ENCODE measurements at regions not wholly inside any gene's neighbourhood (a gene's known extent, or its start where the extent isn't known, plus 50 kb on each side); places are given as distances from the start of the nearest gene placed in this dataset.

- H3K27ac ChIP-seq (ENCODE audit: low read length): no peak overlapping the region
- DNase-seq: no peak
- Mint-ChIP-seq H3K4me3 (no peak overlapping the region), H3K27me3 (ENCODE audit: low read depth in 2 of 2) (no peaks in the 10 kb centered on the region), H3K27ac (no peak overlapping the region), H3K4me1 (no peaks in the 10 kb centered on the region), H3K36me3 (no peaks in the 10 kb centered on the region), H3K9me3 (peaks cover 4 to 9% of the 10 kb centered on the region in 2 donors)
- 78% methylated on average over 1 of the region's 2 CpGs for WGBS (ENCODE audit: insufficient coverage)
- ATAC-seq: no peak
- intact Hi-C loops (cut with micrococcal nuclease): no loop called here
- H3K9me3 ChIP-seq (ENCODE audit: control insufficient read depth, insufficient read depth, low read length): peaks cover 3% of the 10 kb centered on the region
- no peaks in the 10 kb centered on the region for H3K27me3 ChIP-seq (ENCODE audit: control insufficient read depth, insufficient read depth, low read length)
- no peak overlapping the region for H3K4me3 ChIP-seq (ENCODE audit: low read length)
- no peak for TF ChIP-seq CTCF (IDR thresholded peaks at IDR 0.05)
- no peaks in the 10 kb centered on the region for H3K36me3 ChIP-seq (ENCODE audit: control insufficient read depth, insufficient read depth, low read length)
- no peaks in the 10 kb centered on the region for H3K4me1 ChIP-seq (ENCODE audit: control insufficient read depth, insufficient read depth, low read length)
Measured at GRCh38 chr5:117271656-117272055, 697.0 kb upstream of the SEMA6A start.

GRCh38 chr5:117266280-117266679 is 691.7 kb upstream of the SEMA6A start:
- H3K4me1 Mint-ChIP-seq: no peaks in the 10 kb centered on the region
- H3K9me3 Mint-ChIP-seq: peaks cover 6 to 13% of the 10 kb centered on the region in 2 donors
- intact Hi-C loops (cut with micrococcal nuclease): no loop called here
- H3K27ac ChIP-seq (ENCODE audit: low read length): no peak overlapping the region
- H3K9me3 ChIP-seq (ENCODE audit: control insufficient read depth, insufficient read depth, low read length): no peaks in the 10 kb centered on the region
- H3K27me3 ChIP-seq (ENCODE audit: control insufficient read depth, insufficient read depth, low read length): no peaks in the 10 kb centered on the region
- H3K4me3 Mint-ChIP-seq: no peak overlapping the region
- no peak for DNase-seq
- no peaks in the 10 kb centered on the region for H3K4me1 ChIP-seq (ENCODE audit: control insufficient read depth, insufficient read depth, low read length)
- no peak overlapping the region for H3K27ac Mint-ChIP-seq
- H3K4me3 ChIP-seq (ENCODE audit: low read length): no peak overlapping the region
- H3K27me3 Mint-ChIP-seq (ENCODE audit: low read depth in 2 of 2): no peaks in the 10 kb centered on the region
- peaks cover 7% of the 10 kb centered on the region for H3K36me3 Mint-ChIP-seq
- no peak for ATAC-seq
- TF ChIP-seq CTCF (IDR thresholded peaks at IDR 0.05): no peak
- no peaks in the 10 kb centered on the region for H3K36me3 ChIP-seq (ENCODE audit: control insufficient read depth, insufficient read depth, low read length)

GRCh38 chr5:117263231-117263630 is 688.6 kb upstream of the SEMA6A start:
- intact Hi-C loops (cut with micrococcal nuclease): no loop called here
- DNase-seq: no peak
- no peak overlapping the region for H3K27ac Mint-ChIP-seq

More at GRCh38 chr5:117263231-117263630, 688.6 kb upstream of the SEMA6A start:
- peaks cover 7% of the 10 kb centered on the region for H3K36me3 Mint-ChIP-seq
- no peak for ATAC-seq
- Histone ChIP-seq H3K27me3 (ENCODE audit: control insufficient read depth, insufficient read depth, low read length) (no peaks in the 10 kb centered on the region), H3K4me1 (ENCODE audit: control insufficient read depth, insufficient read depth, low read length) (no peaks in the 10 kb centered on the region), H3K27ac (ENCODE audit: low read length) (no peak overlapping the region), H3K36me3 (ENCODE audit: control insufficient read depth, insufficient read depth, low read length) (no peaks in the 10 kb centered on the region), H3K4me3 (ENCODE audit: low read length) (no peak overlapping the region), H3K9me3 (ENCODE audit: control insufficient read depth, insufficient read depth, low read length) (no peaks in the 10 kb centered on the region)
- no peaks in the 10 kb centered on the region for H3K4me1 Mint-ChIP-seq
- TF ChIP-seq CTCF (IDR thresholded peaks at IDR 0.05): no peak
- no peaks in the 10 kb centered on the region for H3K27me3 Mint-ChIP-seq (ENCODE audit: low read depth in 2 of 2)
- no peak overlapping the region for H3K4me3 Mint-ChIP-seq
- peaks cover 6 to 20% of the 10 kb centered on the region in 2 donors for H3K9me3 Mint-ChIP-seq
- WGBS (ENCODE audit: insufficient coverage): 85% methylated on average over 1 of the region's 1 CpG
